HTR-8/SVneo (cell line): ENCODE measurements at regions not wholly inside any gene's neighbourhood (a gene's known extent, or its start where the extent isn't known, plus 50 kb on each side); places are given as distances from the start of the nearest gene placed in this dataset.
"Not testable (repeated sequence)": the region's sequence is repeated elsewhere in the genome, so short reads cannot be mapped to it uniquely, and the experiment has no call there.

Experiments
- DNase-seq: peaks from one replicate; pipeline ENCODE4 v3.0.0; 2011; ENCODE audit warnings: low spot score, mixed read lengths; ENCODE audit not compliant: insufficient read length
- FAIRE-seq: peaks from 2 replicates; lab custom pipeline; 2011; peaks lifted over from hg19 to GRCh38; lab: Jason Lieb, UNC

DNA sequence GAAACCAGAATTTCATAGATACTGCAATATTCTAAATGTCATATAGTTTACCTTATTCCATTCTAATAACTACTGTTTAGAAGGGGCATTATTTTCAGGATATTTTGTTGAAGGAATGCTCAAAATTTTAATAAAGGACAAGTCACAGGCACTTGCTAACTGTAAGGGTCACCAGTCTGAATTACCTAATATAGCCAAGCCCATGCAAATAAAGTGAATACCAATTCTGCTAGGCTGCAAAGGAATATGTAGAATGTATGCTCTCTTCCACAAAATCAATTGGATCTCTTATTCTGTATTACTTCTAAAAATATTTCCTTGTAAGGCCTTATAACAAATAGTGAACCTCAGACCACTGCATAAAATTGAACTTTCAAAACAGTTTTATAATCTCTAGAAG is 52.3 kb upstream of the FAT4 start:
- DNase-seq (no peak), FAIRE-seq (no peak)

DNA sequence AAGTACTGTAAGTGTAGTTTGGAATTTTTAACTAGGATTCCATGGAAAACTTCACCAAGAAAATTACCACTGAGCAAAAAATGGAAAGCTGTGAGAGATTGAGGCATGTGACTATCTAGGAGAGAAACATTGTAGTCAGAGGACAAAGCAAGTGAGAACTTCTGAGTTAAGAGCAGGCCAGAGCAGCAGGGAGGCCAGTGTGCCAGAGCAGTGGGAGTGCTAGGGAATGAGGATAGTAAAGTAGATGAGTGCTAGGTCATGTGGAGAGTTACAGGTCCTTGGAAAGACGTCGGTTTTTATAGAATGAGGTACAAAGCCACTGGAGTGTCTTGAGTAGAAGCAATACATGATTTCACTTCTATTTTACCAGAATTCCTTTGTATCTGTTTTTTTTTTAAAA is 52.7 kb upstream of the FAT4 start:
- no peak for DNase-seq
- FAIRE-seq, result no peak

DNA sequence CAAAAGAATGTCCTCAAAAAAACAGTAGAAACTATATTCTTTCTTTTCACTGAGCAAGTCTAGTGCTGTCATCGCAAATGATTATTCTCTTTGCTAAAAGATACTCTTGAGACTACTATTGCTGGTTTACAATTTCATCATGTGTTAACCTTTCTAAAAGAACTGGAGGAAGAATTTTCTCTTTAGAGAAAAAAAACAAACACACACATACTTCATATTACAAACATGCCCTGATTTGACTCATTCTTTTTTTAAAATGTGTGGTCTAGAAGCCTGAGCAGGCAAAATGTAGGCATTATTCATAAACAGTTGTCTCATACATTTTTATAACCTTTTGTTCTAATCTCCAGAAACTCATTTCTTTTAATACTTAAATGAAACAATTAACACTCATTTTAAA is 60.6 kb upstream of the FAT4 start:
- no peak for DNase-seq
- no peak for FAIRE-seq

DNA sequence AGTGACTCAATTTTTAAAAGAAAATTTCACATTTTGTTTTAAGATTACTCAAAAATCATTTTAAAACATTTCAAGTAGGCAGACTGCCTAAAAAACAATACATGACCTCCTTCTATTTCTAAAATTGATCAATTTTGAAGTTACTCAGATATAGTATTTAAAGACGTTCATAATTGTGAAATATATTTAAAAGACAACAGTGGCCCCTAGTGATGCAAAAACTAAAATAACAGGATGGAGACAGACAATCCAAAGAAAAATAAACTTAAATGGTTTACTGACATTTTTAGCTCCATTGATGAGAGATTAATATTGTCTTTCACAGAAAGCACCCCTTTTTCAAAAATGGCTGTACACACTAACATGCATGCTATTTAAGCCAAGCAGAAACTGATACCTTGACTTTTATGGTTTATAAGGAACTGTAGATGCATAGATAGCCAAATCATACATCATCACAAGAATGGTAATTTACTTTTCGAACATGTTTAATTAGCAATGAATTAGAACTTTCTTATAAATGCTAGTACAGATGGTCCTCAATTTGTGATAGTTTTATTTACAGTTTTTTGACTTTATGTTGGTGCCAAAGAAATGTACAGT is 69.8 kb upstream of the FAT4 start:
- FAIRE-seq (no peak), DNase-seq (no peak)

DNA sequence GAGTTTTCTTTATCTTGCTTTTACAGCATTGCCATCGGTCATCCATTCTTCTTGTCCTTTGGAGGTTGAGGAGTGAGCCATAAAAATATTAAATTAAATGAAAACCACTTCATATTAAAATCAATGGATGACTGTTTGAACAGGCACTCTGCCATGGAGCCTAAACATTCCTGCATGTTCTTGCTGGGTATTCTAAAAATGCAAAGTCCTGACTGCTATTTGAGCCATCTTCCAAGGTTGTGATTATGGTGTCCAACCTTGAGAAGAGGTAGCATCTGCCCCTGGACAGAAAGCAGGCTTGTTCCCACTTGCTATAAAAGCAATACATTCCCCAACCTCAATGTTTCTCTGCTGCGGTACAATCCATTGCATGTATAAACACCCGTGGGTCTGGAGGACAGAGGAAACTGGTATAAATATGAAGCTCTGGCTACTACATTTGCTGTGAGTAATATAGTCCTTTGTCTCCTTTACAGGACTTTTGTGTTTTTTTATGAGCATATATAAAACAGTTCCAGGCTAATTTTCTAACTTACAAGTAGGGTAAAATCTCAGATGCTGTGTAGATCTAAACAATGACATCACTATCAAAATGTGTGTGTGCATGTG is 70.9 kb upstream of the FAT4 start:
- DNase-seq (no peak), FAIRE-seq (no peak)

DNA sequence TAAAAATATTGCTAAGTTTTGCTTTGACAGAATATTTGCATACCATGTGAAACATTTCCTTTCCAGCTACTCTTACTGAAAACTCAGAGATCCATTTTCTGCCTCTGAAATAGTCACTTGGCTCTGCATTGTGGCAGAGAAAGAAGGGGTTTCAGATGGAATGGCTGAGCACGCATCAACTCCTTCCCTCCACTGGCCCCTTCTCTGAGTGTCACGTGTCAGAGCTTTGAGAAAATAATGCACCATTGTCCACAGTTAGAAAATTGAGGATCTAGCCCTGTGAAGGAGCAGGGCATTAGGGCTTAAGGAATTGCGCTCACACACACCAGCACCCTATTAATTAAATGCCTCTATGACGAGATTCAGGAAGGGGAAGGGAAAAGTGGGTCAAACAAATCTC is 78.8 kb upstream of the FAT4 start:
- FAIRE-seq (no peak), DNase-seq (no peak)

DNA sequence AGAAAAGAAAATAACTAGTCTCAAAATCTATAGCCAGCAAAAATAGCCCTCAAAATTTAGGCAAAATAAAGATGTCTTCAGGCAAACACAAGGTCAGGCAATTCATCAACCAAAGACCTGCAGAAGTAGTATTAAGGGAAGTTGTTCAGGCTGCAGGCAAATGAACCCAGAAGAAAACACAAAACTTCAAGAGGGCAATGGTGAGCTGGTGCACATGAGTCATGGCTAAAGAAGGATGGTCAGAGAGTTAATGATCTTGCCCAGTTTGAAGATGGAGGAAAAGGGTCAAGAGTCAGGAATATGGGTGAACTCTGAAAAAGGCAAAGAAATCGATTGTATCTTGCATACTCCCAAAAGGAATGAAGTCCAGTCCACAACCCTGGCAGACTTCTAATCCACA is 83.1 kb upstream of the FAT4 start:
- FAIRE-seq (no peak), DNase-seq (no peak)

DNA sequence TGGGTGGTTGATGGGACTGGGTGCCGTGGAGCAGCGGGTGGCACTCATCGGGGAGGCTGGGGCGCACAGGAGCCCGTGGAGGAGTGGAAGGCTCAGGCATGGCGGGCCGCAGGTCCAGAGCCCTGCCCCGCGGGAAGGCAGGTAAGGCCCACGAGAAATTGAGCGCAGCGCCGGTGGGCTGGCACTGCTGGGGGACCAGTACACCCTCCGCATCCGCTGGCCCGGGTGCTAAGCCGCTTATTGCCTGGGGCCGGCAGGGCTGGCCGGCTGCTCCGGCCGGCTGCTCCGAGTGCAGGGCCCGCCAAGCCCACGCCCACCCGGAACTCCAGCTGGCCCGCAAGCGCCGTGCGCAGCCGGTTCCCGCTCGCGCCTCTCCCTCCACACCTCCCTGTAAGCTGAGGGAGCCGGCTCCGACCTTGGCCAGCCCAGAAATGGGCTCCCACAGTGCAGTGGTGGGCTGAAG is 85.1 kb upstream of the FAT4 start:
- DNase-seq, result no peak
- no peak for FAIRE-seq

DNA sequence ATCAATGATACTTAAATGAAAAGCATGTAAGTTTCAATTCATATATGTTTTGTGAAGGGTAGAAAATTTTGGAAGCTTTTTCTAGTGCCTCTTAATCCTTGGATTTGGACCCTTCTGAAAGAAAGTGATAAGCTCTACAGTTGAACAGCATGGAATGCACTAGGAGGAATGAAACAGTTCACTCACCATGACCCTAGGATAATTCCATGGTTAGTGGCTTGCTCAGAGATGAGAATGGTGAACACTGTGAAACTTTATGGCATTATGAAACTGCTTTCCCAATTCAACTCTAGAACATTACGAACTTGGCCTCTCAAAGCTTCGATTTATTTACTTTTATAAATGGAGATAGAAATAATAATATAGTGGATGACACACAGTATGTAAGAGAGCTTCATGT is 88.9 kb upstream of the FAT4 start:
- FAIRE-seq, result no peak
- DNase-seq, result no peak

DNA sequence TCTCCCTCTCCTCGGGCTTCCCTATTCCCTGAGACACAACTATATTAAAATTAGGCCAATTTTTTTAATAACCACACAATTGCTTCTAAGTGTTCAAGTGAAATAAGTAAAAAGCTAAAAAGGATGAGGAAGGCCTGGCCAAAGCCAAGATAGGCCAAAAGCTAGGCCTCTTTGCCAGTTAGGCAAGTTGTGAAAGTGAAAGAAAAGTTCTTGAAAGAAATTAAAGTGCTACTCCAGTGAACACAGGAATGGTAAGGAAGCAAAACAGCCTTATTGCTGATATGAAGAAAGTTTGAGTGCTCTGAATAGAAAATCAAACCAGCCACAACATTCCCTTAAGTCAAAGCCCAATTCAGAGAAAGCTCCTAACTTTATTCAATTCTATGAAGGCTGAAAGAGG is 114.2 kb upstream of the FAT4 start:
- DNase-seq (no peak), FAIRE-seq (no peak)

DNA sequence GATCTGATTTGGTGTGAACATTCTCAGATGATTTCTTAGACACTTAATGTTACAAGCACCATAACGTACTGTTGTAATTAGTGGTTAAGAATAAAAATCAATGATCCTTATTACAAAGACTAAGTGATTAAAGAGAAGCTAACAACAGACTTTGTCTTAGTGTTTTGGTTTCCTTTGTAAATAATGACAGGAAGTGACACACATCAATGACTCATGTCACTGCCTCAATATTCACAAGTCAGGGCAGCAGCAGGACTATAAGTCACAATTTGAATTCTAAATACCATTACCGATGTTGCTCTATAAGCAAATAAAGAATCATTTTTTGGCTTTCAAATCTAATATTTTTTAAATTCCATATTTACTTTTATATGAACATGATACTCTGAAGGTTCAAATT is 115.8 kb upstream of the FAT4 start:
- no peak for DNase-seq
- no peak for FAIRE-seq

DNA sequence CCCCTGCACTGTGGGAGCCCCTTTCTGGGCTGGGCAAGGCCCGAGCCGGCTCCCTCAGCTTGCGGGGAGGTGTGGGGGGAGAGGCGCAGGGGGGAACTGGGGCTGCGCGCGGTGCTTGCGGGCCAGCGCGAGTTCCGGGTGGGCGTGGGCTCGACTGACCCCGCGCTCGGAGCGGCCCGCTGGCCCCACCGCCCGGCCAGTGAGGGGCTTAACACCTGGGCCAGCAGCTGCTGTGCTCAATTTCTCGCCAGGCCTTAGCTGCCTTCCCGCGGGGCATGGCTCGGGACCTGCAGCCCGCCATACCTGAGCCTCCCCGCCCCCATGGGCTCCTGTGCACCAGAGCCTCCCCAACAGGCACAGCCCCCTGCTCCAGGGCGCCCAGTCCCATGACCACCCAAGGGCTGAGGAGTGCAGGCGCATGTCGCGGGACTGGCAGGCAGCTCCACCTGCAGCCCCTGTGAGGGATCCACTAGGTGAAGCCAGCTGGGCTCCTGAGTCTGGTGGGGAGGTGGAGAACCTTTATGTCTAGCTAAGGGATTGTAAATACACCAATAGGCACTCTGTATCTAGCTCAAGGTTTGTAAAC is 122.8 kb upstream of the FAT4 start:
- FAIRE-seq, DNase-seq: not testable (repeated sequence)

DNA sequence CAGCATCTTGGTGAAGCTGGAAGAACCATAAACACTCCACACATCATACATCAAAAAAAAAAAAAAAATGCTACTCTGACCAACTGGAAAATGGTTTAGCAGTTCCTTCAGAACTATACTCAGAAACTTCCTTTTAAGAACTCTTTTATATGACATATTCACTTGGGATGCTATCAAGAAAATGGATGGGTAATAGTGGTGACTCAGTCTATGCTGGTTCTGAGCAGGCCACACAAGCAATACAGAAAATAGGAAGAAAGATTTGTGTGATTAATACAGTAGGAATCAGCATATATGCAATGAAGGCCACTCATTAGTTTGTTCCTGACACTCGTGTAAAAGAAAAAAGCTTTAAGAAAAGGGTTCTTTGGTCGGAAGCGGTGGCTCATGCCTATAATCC is 123.5 kb upstream of the FAT4 start:
- FAIRE-seq, result no peak
- DNase-seq, result no peak

DNA sequence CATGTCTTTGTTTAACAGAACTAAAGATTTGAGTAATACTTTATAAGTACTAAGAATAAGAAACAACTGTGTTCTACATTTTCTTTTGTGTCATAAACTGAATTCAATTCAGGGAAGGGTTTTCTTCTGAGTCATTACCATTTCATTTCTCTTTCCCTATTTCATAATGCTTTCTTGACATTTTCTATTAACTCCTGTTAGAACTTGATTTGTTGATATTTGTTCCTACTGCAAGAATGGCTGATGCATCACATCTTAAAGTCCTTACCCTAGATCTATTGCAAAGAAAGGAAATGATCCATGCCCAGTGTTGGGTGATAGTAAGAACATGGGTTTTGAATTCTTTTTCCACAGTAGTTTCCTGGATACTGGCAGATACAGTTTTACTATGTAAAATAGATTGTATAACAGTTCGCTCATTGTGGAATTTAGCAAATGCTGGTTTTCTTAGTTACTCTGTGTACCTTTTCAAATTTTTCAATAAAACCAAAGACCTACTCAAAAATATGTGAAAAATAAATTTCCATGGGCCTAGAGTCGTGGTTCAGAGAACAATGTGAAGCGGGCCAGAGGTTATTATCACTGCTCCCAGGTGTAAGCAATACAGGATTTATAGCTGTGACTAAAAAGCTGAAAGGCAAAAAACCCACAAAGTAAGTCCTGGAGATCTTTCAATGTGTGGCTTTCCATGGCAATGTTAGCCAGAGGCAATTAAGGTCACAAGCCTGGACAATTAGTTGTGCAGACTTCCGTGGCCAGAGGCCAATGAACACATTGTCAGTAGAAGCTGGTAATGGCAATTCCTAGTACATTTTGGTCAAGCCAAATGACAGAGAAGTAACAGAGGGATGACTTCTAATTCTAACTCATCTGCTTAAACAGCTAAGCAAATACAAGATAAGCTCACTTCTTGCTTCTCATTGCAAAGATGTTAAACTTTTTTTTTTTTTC is 127.3 kb upstream of the FAT4 start:
- peak; percentile 21 for DNase-seq
- FAIRE-seq, result no peak

DNA sequence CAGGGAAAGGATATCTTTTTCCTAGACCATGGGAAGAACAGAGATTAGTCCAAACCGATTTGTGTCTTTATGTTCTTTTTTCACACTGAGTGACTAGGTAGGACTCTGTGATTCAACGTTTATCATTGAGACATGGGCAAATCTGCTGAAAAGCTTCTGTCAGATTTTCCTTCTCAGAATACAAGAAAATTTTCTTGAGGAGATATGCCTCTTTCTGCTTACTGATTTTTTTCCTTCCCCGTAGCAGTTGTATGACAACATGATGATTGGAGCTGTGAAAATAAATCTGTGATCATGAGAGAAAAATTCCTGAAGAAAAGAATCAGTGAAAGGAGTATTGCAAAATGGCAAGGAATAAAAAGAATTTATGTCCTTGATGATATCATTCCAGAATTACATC is 130.6 kb upstream of the FAT4 start:
- no peak for FAIRE-seq
- DNase-seq, result no peak

DNA sequence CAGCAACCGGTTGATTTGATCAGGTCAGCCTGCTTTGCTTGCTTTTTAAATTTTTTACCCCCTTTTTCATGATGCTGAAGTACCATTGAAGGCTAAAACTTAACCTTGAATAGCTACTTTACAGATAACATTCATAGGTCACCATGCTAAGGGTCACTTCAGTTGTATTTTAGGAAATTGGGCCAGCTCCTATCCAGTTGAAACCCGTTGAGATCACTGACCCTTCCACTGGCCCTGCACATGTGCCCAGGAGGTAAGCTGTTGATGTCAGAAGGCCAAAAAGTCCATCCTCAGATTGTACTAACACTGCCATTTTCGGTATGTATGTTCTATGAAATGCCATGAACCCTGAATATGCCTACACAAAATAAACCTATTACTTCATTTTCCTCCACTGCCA is 133.0 kb upstream of the FAT4 start:
- DNase-seq, result no peak
- no peak for FAIRE-seq

DNA sequence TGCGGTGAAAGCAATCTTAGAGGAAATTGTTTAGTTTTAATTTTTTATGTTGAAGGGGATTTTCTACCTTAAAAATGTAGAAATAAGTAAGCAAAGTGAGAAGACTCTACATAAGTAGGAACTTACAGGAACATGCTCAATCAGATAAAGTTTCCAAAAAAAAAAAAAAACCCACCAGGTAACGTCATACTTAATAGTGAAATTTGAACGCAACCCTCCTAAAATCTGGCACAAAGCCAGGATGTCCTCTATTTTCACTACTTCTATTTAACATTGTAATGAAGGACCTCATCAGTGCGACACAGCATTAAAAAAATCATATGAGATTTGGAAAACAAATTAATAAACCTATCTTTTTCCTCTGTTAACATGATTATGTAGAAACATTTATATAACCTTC is 135.0 kb upstream of the FAT4 start:
- FAIRE-seq, result no peak
- no peak for DNase-seq

DNA sequence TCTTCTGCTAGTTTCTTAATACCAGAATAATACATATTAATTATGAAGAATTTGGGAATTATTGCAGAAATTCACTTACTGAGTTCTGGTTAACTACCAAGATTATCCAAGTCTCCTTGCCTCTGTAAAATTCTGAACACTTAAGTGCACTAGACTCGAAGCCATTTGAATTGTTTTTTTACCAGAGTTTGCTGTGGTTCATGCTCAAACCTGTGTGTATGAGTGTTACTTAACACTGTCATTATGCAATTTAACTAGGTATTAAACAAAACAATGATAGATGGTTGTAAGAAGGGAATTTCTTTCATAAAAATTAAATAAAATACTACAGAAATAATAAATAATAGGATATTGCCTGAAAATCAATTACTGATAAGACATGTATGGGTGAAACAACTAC is 145.6 kb upstream of the FAT4 start:
- no peak for DNase-seq
- FAIRE-seq, result no peak

DNA sequence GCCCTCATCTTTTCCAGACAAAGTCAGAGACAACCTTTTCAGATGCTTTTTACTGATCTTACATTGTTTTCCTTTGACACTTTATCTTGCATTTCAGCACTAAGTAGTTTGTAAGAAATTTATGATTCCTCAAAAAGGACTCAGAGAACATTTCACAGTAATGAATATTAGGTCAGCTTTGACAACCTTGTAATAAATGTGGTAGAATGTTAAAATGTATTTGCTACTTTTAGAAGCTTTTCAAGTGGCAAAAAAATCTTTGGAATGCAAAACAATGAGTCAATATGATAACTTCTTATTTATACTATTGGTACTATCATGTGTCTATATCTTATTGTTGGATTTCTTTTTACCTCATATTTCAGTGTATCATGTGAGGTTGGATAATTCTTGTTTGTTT is 146.2 kb upstream of the FAT4 start:
- FAIRE-seq (no peak), DNase-seq (no peak)

DNA sequence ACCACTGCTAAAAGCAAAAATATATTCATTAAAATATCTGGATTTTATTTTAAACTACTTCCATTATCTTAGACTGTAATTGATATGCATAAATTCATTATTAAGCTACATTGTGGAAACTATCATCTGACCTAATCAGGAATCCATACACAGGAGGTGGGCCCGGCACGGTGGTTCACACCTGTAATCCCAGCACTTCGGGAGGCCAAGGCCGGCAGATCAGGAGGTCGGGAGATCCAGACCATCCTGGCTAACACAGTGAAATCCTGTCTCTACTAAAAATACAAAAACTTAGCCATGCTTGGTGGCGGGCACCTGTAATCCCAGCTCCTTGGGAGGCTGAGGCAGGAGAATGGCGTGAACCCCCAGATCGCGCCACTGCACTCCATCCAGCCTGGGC is 148.7 kb upstream of the FAT4 start:
- not testable (repeated sequence) for FAIRE-seq, DNase-seq

DNA sequence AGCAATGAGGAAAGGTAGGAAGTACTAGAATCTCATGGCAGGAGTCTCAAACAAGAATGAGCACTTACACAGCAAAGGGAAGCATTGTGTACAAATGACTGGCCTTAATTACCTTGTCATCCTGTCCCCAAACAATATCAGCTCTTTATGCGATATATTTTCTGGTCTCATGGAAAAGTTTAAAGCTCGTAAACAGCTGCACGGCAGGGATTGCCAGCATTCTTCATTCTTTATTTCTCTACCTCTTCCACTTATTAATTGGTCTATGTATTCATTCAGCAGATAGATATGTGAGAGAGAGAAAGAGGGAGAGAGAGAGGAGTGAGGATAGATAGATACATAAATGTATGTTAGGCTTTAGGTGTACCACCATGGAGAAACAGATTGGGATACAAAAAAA is 155.8 kb upstream of the FAT4 start:
- FAIRE-seq (no peak), DNase-seq (no peak)
